GM12878 (cell line): ENCODE measurements at regions not wholly inside any gene's neighbourhood (a gene's known extent, or its start where the extent isn't known, plus 50 kb on each side); places are given as distances from the start of the nearest gene placed in this dataset.

Experiments
- ASH2L ChIP-seq: fragments of 300-600, 200-600 bp; sonication (generic); IDR thresholded peaks from 2 replicates; pipeline ENCODE4 v1.6.1; 2017; ENCODE audit warnings: low read depth, mild to moderate bottlenecking, borderline replicate concordance
- BHLHE40 ChIP-seq, 2 experiments: fragments of 450-650 bp in 1 of 2; IDR thresholded peaks; 2 replicates each; pipeline ENCODE4 v1.6.1; 2011 to 2017; ENCODE audit warnings: low read depth in 2 of 2, borderline replicate concordance in 1 of 2, improper control_type of control experiment in 1 of 2, low read length in 1 of 2, mild to moderate bottlenecking in 1 of 2
- BMI1 ChIP-seq: fragments of 450-650 bp; IDR thresholded peaks from 2 replicates; pipeline ENCODE4 v1.6.1; 2016; ENCODE audit warnings: mild to moderate bottlenecking, moderate library complexity, borderline replicate concordance
- CBX3 ChIP-seq: fragments of 200-600 bp; sonication (generic); IDR thresholded peaks from 2 replicates; pipeline ENCODE4 v1.6.1; 2016; ENCODE audit warnings: low read depth, borderline replicate concordance
- CEBPZ ChIP-seq: fragments of 150-350 bp; IDR thresholded peaks from 2 replicates; pipeline ENCODE4 v1.6.1; 2016; ENCODE audit warnings: low read depth, low read length
- CHD1 ChIP-seq: IDR thresholded peaks from 2 replicates; pipeline ENCODE4 v1.6.1; 2012; ENCODE audit warnings: low read depth, low read length, improper control_type of control experiment
- EGR1 ChIP-seq, 2 experiments: IDR thresholded peaks; 1 replicate in 1 of 2; 2 replicates in 1 of 2; pipeline ENCODE4 v1.6.1; 2011 to 2012; ENCODE audit warnings: low read depth in 2 of 2, low read length in 2 of 2, borderline replicate concordance in 1 of 2, mild to moderate bottlenecking in 1 of 2, moderate library complexity in 1 of 2
- GABPA ChIP-seq: IDR thresholded peaks from 2 replicates; pipeline ENCODE4 v1.6.1; 2014; ENCODE audit warnings: antibody characterized with exemption, low read depth, mild to moderate bottlenecking, inconsistent platforms
- IRF4 ChIP-seq: IDR thresholded peaks from 2 replicates; pipeline ENCODE4 v1.6.1; 2011; ENCODE audit warnings: low read depth, low read length
- KAT2A ChIP-seq: conservative IDR thresholded peaks from 2 replicates; pipeline ENCODE4 v1.6.1; 2011; ENCODE audit warnings: low read depth, low read length; ENCODE audit not compliant: control insufficient read depth
- MAX ChIP-seq: IDR thresholded peaks from 2 replicates; pipeline ENCODE4 v1.6.1; 2012; ENCODE audit warnings: low read depth, low read length, improper control_type of control experiment
- MEF2A ChIP-seq: IDR thresholded peaks from 2 replicates; pipeline ENCODE4 v1.6.1; 2011; ENCODE audit warnings: low read depth, mild to moderate bottlenecking, low read length, moderate library complexity; ENCODE audit not compliant: insufficient read depth
- MTA3 ChIP-seq: IDR thresholded peaks from 2 replicates; pipeline ENCODE4 v1.6.1; 2012; ENCODE audit warnings: low read length, inconsistent platforms, borderline replicate concordance
- NFXL1 ChIP-seq: fragments of 450-650 bp; IDR thresholded peaks from 2 replicates; pipeline ENCODE4 v1.6.1; 2017; ENCODE audit warnings: antibody characterized with exemption, mild to moderate bottlenecking, borderline replicate concordance
- PML ChIP-seq: IDR thresholded peaks from 2 replicates; pipeline ENCODE4 v1.6.1; 2012; ENCODE audit warnings: low read length, inconsistent platforms
- POLR2AphosphoS5 ChIP-seq: IDR thresholded peaks from 2 replicates; pipeline ENCODE4 v1.6.1; 2011; ENCODE audit warnings: mild to moderate bottlenecking, low read length, inconsistent platforms
- SIX5 ChIP-seq: IDR thresholded peaks from 2 replicates; pipeline ENCODE4 v1.6.1; 2011; ENCODE audit warnings: mild to moderate bottlenecking, low read depth, low read length, moderate library complexity; ENCODE audit not compliant: severe bottlenecking
- SMARCA5 ChIP-seq: fragments of 450-650 bp; IDR thresholded peaks from 2 replicates; pipeline ENCODE4 v1.6.1; 2017; ENCODE audit warnings: mild to moderate bottlenecking
- SP1 ChIP-seq: IDR thresholded peaks from one replicate; pipeline ENCODE4 v1.6.1; 2011; ENCODE audit warnings: low read depth, low read length
- TAF1 ChIP-seq: IDR thresholded peaks from 2 replicates; pipeline ENCODE4 v1.6.1; 2011; ENCODE audit warnings: mild to moderate bottlenecking, low read depth, low read length, borderline replicate concordance
- TCF12 ChIP-seq: IDR thresholded peaks from 2 replicates; pipeline ENCODE4 v1.6.1; 2011; ENCODE audit warnings: low read depth, mild to moderate bottlenecking, low read length
- WRNIP1 ChIP-seq: IDR thresholded peaks from 2 replicates; pipeline ENCODE4 v1.6.1; 2011; ENCODE audit warnings: low read depth, low read length, improper control_type of control experiment, borderline replicate concordance
- YY1 ChIP-seq: IDR thresholded peaks from 2 replicates; pipeline ENCODE4 v1.6.1; 2011; ENCODE audit warnings: low read depth, mild to moderate bottlenecking, low read length
- ZBED1 ChIP-seq: IDR thresholded peaks from 2 replicates; pipeline ENCODE4 v1.6.1; 2016; ENCODE audit warnings: borderline replicate concordance
- TF ChIP-seq, protein P1 (sequence below): IDR thresholded peaks from 2 replicates; pipeline ENCODE4 v1.6.1; 2011; ENCODE audit warnings: low read depth, mild to moderate bottlenecking, low read length, moderate library complexity, borderline replicate concordance; ENCODE audit errors: extremely low read depth
- TF ChIP-seq, protein P2 (sequence below): fragments of 450-650 bp; IDR thresholded peaks from 2 replicates; pipeline ENCODE4 v1.6.1; 2018; ENCODE audit warnings: borderline replicate concordance, mild to moderate bottlenecking; ENCODE audit not compliant: partially characterized antibody

DNA sequence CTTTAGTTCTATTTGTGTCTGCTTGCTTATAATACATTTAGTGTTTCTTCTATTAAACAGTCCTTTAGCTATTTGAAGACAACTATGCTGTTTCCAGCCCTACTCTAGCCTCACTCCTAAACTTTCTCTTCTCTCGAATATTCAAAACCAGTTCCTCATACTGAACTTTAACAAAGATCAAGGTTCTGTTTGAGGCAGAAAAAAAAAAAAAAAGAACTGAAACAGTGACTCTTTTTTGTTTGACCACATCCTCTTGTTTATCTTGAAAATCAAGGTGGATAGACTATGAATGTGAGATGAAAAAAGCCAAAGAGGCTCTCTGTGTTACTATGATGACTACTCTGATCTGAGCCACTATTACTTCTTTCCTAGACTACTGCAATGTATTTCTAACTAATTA lies 154.3 kb downstream of the ZNF365 start (continued):
- TF ChIP-seq IRF4 = 0 out of 2 replicates have a peak, but pooled peaks have one; percentile 75
- peak; percentile 74; the same call in 1 of the 2 replicates for TF ChIP-seq MEF2A
- no peak for TF ChIP-seq YY1
- no peak for TF ChIP-seq KAT2A
- peak; percentile 54; the same call in 1 of the 2 replicates for TF ChIP-seq BMI1
- no peak for TF ChIP-seq CBX3
- TF ChIP-seq SIX5 = no peak
- TF ChIP-seq MTA3 = peak; percentile 74; the same call in 1 of the 2 replicates
- peak; percentile 55; the same call in 1 of the 2 replicates for TF ChIP-seq GABPA
- TF ChIP-seq, protein P1, sequence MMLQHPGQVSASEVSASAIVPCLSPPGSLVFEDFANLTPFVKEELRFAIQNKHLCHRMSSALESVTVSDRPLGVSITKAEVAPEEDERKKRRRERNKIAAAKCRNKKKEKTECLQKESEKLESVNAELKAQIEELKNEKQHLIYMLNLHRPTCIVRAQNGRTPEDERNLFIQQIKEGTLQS = no peak
- no peak for TF ChIP-seq NFXL1
- TF ChIP-seq TAF1 = no peak
- TF ChIP-seq SMARCA5 = peak; percentile 94
- no peak for TF ChIP-seq WRNIP1
- TF ChIP-seq CHD1 = no peak
- TF ChIP-seq MAX = no peak
- peak; percentile 44 to 75; a peak in 3 of 4 replicates for TF ChIP-seq BHLHE40 (IDR thresholded peaks at IDR 0.05; ENCODE audit: borderline replicate concordance in 1 of 2, low read depth in 2 of 2, low read length in 1 of 2)
- no peak for TF ChIP-seq ASH2L
- 0 out of 2 replicates have a peak, but pooled peaks have one; percentile 26 for TF ChIP-seq TCF12
- peak; percentile 60 for TF ChIP-seq PML
- no peak for TF ChIP-seq POLR2AphosphoS5
- TF ChIP-seq EGR1 (IDR thresholded peaks at IDR 0.05; ENCODE audit: borderline replicate concordance in 1 of 2, low read depth in 2 of 2, low read length in 2 of 2) = no peak
- TF ChIP-seq, protein P2, sequence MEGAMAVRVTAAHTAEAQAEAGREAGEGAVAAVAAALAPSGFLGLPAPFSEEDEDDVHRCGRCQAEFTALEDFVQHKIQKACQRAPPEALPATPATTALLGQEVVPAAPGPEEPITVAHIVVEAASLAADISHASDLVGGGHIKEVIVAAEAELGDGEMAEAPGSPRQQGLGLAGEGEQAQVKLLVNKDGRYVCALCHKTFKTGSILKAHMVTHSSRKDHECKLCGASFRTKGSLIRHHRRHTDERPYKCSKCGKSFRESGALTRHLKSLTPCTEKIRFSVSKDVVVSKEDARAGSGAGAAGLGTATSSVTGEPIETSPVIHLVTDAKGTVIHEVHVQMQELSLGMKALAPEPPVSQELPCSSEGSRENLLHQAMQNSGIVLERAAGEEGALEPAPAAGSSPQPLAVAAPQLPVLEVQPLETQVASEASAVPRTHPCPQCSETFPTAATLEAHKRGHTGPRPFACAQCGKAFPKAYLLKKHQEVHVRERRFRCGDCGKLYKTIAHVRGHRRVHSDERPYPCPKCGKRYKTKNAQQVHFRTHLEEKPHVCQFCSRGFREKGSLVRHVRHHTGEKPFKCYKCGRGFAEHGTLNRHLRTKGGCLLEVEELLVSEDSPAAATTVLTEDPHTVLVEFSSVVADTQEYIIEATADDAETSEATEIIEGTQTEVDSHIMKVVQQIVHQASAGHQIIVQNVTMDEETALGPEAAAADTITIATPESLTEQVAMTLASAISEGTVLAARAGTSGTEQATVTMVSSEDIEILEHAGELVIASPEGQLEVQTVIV = no peak
- TF ChIP-seq ZBED1 = 0 out of 2 replicates have a peak, but pooled peaks have one; percentile 68
- TF ChIP-seq CEBPZ = no peak
- TF ChIP-seq SP1 = no peak
